ENCODE measurements at regions not wholly inside any gene's neighbourhood (a gene's known extent, or its start where the extent isn't known, plus 50 kb on each side); places are given as distances from the start of the nearest gene placed in this dataset.

DNA sequence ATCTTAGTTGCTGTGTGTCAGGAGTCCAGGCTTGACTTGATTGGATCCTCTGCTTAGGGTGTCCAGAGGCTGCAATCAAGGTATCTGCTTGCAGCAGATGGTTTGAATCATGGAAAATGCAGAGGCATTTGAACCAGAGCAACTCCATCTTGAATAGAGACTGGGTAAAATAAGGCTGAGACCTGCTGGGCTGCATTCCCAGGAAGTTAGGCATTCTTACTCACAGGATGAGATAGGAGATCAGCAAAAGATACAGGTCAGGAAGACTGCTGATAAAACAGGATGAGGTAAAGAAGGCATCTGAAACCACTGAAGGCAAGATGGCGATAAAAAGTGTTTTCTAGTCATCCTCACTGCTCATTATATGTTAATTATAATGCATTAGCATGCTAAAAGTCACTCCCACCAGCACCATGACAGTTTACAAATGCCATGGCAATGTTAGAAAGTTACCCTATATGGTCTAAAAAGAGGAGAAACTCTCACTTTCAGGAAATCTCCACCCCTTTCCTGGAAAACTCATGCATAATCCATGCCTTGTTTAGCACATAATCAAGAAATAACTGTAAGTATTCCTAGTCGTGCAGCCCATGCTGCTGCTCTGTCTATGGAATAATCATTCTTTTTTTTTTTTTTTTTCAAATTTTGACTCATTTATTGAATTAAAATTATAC, 218.3 kb upstream of the CPNE8 start:
- no peaks in the 10 kb centered on the region for H3K4me1 ChIP-seq
- TF ChIP-seq, protein P1, sequence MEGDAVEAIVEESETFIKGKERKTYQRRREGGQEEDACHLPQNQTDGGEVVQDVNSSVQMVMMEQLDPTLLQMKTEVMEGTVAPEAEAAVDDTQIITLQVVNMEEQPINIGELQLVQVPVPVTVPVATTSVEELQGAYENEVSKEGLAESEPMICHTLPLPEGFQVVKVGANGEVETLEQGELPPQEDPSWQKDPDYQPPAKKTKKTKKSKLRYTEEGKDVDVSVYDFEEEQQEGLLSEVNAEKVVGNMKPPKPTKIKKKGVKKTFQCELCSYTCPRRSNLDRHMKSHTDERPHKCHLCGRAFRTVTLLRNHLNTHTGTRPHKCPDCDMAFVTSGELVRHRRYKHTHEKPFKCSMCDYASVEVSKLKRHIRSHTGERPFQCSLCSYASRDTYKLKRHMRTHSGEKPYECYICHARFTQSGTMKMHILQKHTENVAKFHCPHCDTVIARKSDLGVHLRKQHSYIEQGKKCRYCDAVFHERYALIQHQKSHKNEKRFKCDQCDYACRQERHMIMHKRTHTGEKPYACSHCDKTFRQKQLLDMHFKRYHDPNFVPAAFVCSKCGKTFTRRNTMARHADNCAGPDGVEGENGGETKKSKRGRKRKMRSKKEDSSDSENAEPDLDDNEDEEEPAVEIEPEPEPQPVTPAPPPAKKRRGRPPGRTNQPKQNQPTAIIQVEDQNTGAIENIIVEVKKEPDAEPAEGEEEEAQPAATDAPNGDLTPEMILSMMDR (IDR thresholded peaks at IDR 0.05) = no peak
- H3K27ac ChIP-seq = no peak overlapping the region
- no peaks in the 10 kb centered on the region for H3K36me3 ChIP-seq
- H3K9me3 ChIP-seq = peaks cover 0 to 3% (median 0%) of the 10 kb centered on the region in 12 donors
- 24 to 65% (median 42%) methylated on average over 2 of the region's 2 CpGs for WGBS, 4 donors
- DNase-seq (no peak), ATAC-seq (no peak)
- intact Hi-C loops (cut with DNase I) = no loop called here
- H3K27me3 ChIP-seq = no peaks in the 10 kb centered on the region
- no peak overlapping the region for H3K4me3 ChIP-seq

DNA sequence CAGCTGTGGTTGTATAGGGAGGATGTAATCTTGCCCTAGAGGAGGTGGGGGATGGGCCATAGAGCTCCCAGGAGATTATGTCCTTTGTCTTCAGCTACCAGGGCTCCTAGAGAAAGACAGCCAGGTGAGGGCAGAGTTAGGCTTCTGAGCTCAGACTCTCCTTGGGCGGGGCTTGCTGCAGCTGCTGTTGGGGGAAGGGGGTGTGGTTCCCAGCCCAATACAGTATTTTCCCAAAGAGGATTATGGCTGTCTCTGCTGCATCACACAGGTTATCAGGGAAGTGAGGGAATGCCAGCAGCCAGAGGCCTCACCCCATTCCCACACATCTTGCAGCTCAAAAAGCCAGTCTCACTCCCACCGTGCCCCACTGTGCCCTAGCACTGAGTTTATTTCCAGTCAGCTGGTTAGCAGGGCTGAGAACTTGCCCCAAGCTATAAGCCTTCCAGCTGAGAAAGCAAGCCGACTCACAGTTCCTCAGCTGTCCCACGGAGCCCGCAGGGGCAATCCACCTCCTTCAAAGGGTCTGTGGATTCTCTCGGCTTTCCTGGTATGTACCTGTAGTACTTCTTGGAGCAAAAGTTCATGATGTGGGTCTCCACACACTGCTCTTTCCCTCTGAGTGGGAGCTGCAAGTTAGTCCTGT, 217.3 kb upstream of the CPNE8 start:
- no peaks in the 10 kb centered on the region for H3K27me3 ChIP-seq
- no peak overlapping the region for H3K4me3 ChIP-seq
- peaks cover 0 to 3% (median 0%) of the 10 kb centered on the region in 12 donors for H3K9me3 ChIP-seq
- no peak for DNase-seq
- no peak overlapping the region for H3K27ac ChIP-seq
- no peak for ATAC-seq
- no peaks in the 10 kb centered on the region for H3K4me1 ChIP-seq
- H3K36me3 ChIP-seq = no peaks in the 10 kb centered on the region
- TF ChIP-seq POLR2A (IDR thresholded peaks at IDR 0.05) = no peak
- TF ChIP-seq, protein P1 (IDR thresholded peaks at IDR 0.05) = no peak
- 73 to 100% (median 79%) methylated on average over 2 to 6 of the region's 6 CpGs for WGBS, 4 donors
- intact Hi-C loops (cut with DNase I) = no loop called here

DNA sequence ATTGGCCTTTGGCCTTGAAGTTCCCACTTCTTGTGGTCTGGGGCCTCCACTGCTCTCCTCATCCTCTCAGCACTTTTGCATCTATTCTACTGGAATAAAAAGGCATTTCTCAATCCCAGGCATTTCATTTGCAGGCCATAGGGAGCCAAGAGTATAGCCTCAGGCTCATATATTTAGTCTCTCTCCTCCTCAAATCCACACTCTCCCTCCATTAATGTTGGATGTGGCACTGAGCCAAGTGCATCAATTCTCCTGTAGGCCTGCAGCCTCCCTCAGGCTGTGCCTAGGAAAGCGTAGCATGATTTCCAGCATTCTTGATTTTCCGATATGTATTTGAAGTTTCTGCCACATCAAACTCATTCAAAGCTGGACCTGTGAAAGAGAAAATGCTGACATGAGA, 211.5 kb upstream of the CPNE8 start:
- ATAC-seq (no peak), DNase-seq (no peak)
- H3K27ac ChIP-seq = no peak overlapping the region
- H3K27me3 ChIP-seq = no peaks in the 10 kb centered on the region
- H3K36me3 ChIP-seq = no peaks in the 10 kb centered on the region
- 86 to 96% (median 91%) methylated on average over 2 of the region's 2 CpGs for WGBS, 4 donors
- TF ChIP-seq, protein P1 (IDR thresholded peaks at IDR 0.05) = no peak
- intact Hi-C loops (cut with DNase I) = loop anchor here in 1 of 10 donors (10.0 kb wide), 1 partner anchor 782 kb away; no protein-coding TSS in a partner anchor
- H3K4me3 ChIP-seq = no peak overlapping the region
- peaks cover 0 to 3% (median 0%) of the 10 kb centered on the region in 12 donors for H3K9me3 ChIP-seq
- H3K4me1 ChIP-seq = no peaks in the 10 kb centered on the region

DNA sequence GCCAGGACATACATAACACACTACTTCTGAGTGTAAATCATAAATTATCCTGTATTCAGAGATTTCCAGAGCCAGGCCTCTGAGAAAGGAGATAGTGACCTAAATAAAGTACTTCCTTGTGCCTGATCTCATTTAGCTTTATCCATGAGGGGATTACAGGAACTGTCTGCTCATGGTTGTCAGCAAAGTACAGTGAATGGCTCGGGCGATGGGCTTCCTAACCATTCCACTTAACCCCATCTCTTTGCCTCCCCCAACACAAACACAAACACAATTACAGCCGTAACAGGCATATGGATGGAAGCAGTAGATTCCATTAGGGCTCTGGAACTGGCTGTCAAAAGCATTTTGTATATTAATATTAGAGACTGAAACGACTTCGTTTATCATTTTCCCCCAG, 206.7 kb upstream of the CPNE8 start:
- Histone ChIP-seq H3K4me3 (no peak overlapping the region), H3K36me3 (no peaks in the 10 kb centered on the region), H3K27ac (no peak overlapping the region), H3K27me3 (no peaks in the 10 kb centered on the region), H3K4me1 (no peaks in the 10 kb centered on the region), H3K9me3 (no peaks in the 10 kb centered on the region)
- intact Hi-C loops (cut with DNase I) = loop anchor here in 1 of 10 donors (10.0 kb wide), 1 partner anchor 777 kb away; no protein-coding TSS in a partner anchor
- DNase-seq (no peak), ATAC-seq (no peak)
- 58 to 71% (median 66%) methylated on average over 5 of the region's 5 CpGs for WGBS, 4 donors
- TF ChIP-seq, protein P1 (IDR thresholded peaks at IDR 0.05) = no peak
